K562 (cell line): ENCODE measurements at regions not wholly inside any gene's neighbourhood (a gene's known extent, or its start where the extent isn't known, plus 50 kb on each side); places are given as distances from the start of the nearest gene placed in this dataset.

Source experiments
- ATAC-seq: fragments of 200-7000 bp; cut with Tn5 transposase; 3 replicates; pipeline ENCODE4 v1.9.1; 2020; ENCODE audit warnings: moderate library complexity
- BruUV-seq: library from RNA; stranded (reverse); fragments of 400-500 nt; replicated peaks from 2 replicates; lab custom pipeline; 2021; lab: Mats Ljungman, UMichigan
- CTCF ChIA-PET: fragments of 300-600 bp; formaldehyde crosslinking; extraction: SDS; loops from one replicate; lab custom pipeline; 2021; ENCODE audit warnings: low intra/inter-chr PET ratio; lab: Yijun Ruan, JAX
- POLR2A ChIA-PET: fragments of 300-600, 350-650 bp; sonication (Branson Sonifier 250); formaldehyde crosslinking; extraction: SDS; loops from one replicate; lab custom pipeline; 2021; ENCODE audit warnings: antibody characterized with exemption, inconsistent platforms; lab: Yijun Ruan, JAX
- DNase-seq, 4 experiments: peaks; one replicate each; pipeline versions ENCODE4 v3.0.0 to v3.0.0-alpha.2; 2011 to 2018; ENCODE audit warnings: low spot score in 3 of 4, mixed read lengths in 3 of 4; ENCODE audit errors: extremely low read depth in 1 of 4
- FAIRE-seq: peaks from 2 replicates; lab custom pipeline; 2011; peaks lifted over from hg19 to GRCh38; lab: Jason Lieb, UNC
- H2AFZ ChIP-seq: 2 replicates; pipeline ENCODE4 v1.6.0; 2011; ENCODE audit warnings: low read depth, low read length, control low read depth, inconsistent platforms
- H3K27ac ChIP-seq: fragments of 200-600 bp; 3 replicates; pipeline ENCODE4 v1.8.0; 2011; ENCODE audit warnings: low read depth, mild to moderate bottlenecking, control low read depth, inconsistent platforms, low read length, moderate library complexity, mixed read lengths; ENCODE audit errors: extremely low read depth
- H3K27me3 ChIP-seq, 2 experiments: fragments of 300-600 bp in 1 of 2; 2 replicates in 1 of 2; 3 replicates in 1 of 2; pipeline versions ENCODE4 v1.6.0 to v1.8.0; 2011; ENCODE audit warnings: inconsistent platforms in 2 of 2, low read length in 2 of 2, mild to moderate bottlenecking in 1 of 2, mixed read lengths in 1 of 2, moderate library complexity in 1 of 2; ENCODE audit not compliant: control insufficient read depth in 2 of 2, insufficient read depth in 2 of 2
- H3K36me3 ChIP-seq: fragments of 300-600 bp; 3 replicates; pipeline ENCODE4 v1.8.0; 2011; ENCODE audit warnings: mild to moderate bottlenecking, low read length, inconsistent platforms; ENCODE audit not compliant: control insufficient read depth, insufficient read depth
- H3K4me1 ChIP-seq, 2 experiments: fragments of 200-600 bp in 1 of 2; replicated peaks in 1 of 2; 2 replicates in 1 of 2; 3 replicates in 1 of 2; pipeline versions ENCODE4 v1.5.1 to v1.8.0; 2011; ENCODE audit warnings: inconsistent platforms in 2 of 2, low read length in 2 of 2, mild to moderate bottlenecking in 1 of 2, mixed read lengths in 1 of 2, moderate library complexity in 1 of 2; ENCODE audit not compliant: control insufficient read depth in 2 of 2, insufficient read depth in 2 of 2
- H3K4me2 ChIP-seq: 2 replicates; pipeline ENCODE4 v1.6.1; 2011; ENCODE audit warnings: low read length, control low read depth, inconsistent platforms, mixed read lengths; ENCODE audit not compliant: insufficient read depth
- H3K4me3 ChIP-seq: fragments of 200-600 bp; sonication (generic), shearing (Covaris generic); 2 replicates; pipeline ENCODE4 v1.5.1; 2016; ENCODE audit warnings: control low read depth, inconsistent platforms
- H3K79me2 ChIP-seq: fragments of 200-600 bp; 3 replicates; pipeline ENCODE4 v1.8.0; 2011; ENCODE audit warnings: low read length, inconsistent platforms; ENCODE audit not compliant: control insufficient read depth, insufficient read depth
- H3K9ac ChIP-seq, 2 experiments: 2 replicates each; pipeline versions ENCODE4 v1.6.0 to v1.6.1; 2011; ENCODE audit warnings: low read depth in 2 of 2, low read length in 2 of 2, control low read depth in 1 of 2, inconsistent platforms in 1 of 2, mild to moderate bottlenecking in 1 of 2, mixed read lengths in 1 of 2; ENCODE audit not compliant: insufficient read depth in 1 of 2
- H3K9me1 ChIP-seq: one replicate; pipeline ENCODE4 v1.6.0; 2011; ENCODE audit warnings: inconsistent platforms, mild to moderate bottlenecking, low read length, moderate library complexity; ENCODE audit not compliant: control insufficient read depth, insufficient read depth
- H3K9me3 ChIP-seq: replicated peaks from 2 replicates; pipeline ENCODE4 v1.5.1; 2011; ENCODE audit warnings: low read depth, low read length, inconsistent platforms; ENCODE audit not compliant: control insufficient read depth, insufficient read depth
- H4K20me1 ChIP-seq: replicated peaks from 2 replicates; pipeline ENCODE4 v1.6.1; 2011; ENCODE audit warnings: low read length, inconsistent platforms, mixed read lengths; ENCODE audit not compliant: control insufficient read depth, insufficient read depth
- CEBPG ChIP-seq, 3 experiments: fragments of 200-800 bp in 1 of 3; sonication (Bioruptor generic) in 1 of 3; sonication (generic) in 1 of 3; formaldehyde crosslinking in 1 of 3; IDR thresholded peaks in 2 of 3; conservative IDR thresholded peaks in 1 of 3; 2 replicates each; pipeline versions ENCODE4 v1.6.1 to v1.8.0; 2016 to 2022; ENCODE audit warnings: missing compliant biosample characterization in 2 of 3, missing genetic modification characterization in 2 of 3, mild to moderate bottlenecking in 1 of 3, missing genetic modification reagents in 1 of 3
- ETV6 ChIP-seq, 3 experiments: fragments of 150-350 bp in 1 of 3; sonication (generic) in 1 of 3; formaldehyde crosslinking in 1 of 3; IDR thresholded peaks; 2 replicates each; pipeline versions ENCODE4 v1.6.1 to v1.8.0; 2014 to 2022; ENCODE audit warnings: borderline replicate concordance in 2 of 3, low read depth in 2 of 3, antibody characterized with exemption in 1 of 3, low read length in 1 of 3, mild to moderate bottlenecking in 1 of 3, missing genetic modification reagents in 1 of 3
- GTF2A2 ChIP-seq: IDR thresholded peaks from 2 replicates; pipeline ENCODE4 v1.6.1; 2016; ENCODE audit warnings: mild to moderate bottlenecking, missing genetic modification characterization, missing compliant biosample characterization
- MBD2 ChIP-seq: sonication (generic); IDR thresholded peaks from 2 replicates; pipeline ENCODE4 v1.6.1; 2016; ENCODE audit warnings: low read depth, borderline replicate concordance
- MCM2 ChIP-seq: fragments of 450-650 bp; IDR thresholded peaks from 2 replicates; pipeline ENCODE4 v1.6.1; 2017; ENCODE audit warnings: low read depth, mild to moderate bottlenecking
- NCOA1 ChIP-seq: fragments of 450-650 bp; IDR thresholded peaks from 2 replicates; pipeline ENCODE4 v1.6.1; 2016; ENCODE audit warnings: low read depth
- NR1H2 ChIP-seq: sonication (generic); formaldehyde crosslinking; IDR thresholded peaks from 2 replicates; pipeline ENCODE4 v1.4.0; 2020; ENCODE audit warnings: mild to moderate bottlenecking, missing genetic modification reagents
- RHOXF2B ChIP-seq: fragments of 250-450 bp; sonication (Bioruptor Pico); conservative IDR thresholded peaks from 2 replicates; pipeline ENCODE4 v1.5.1; 2021
- SMARCE1 ChIP-seq: fragments of 450-650 bp; IDR thresholded peaks from 2 replicates; pipeline ENCODE4 v1.7.1; 2016; ENCODE audit warnings: mild to moderate bottlenecking
- TAF15 ChIP-seq: fragments of 200-400 bp; formaldehyde crosslinking; IDR thresholded peaks from 2 replicates; pipeline ENCODE4 v1.6.1; 2017; ENCODE audit warnings: mild to moderate bottlenecking, low read depth, low read length, moderate library complexity
- ZFX ChIP-seq: sonication (generic); formaldehyde crosslinking; IDR thresholded peaks from 2 replicates; pipeline ENCODE4 v1.8.0; 2022; ENCODE audit warnings: mild to moderate bottlenecking, missing genetic modification reagents, moderate library complexity
- ZNF197 ChIP-seq: fragments of 200-800 bp; sonication (Bioruptor generic); IDR thresholded peaks from 2 replicates; pipeline ENCODE4 v1.6.1; 2016; ENCODE audit warnings: low read depth, missing genetic modification characterization, missing compliant biosample characterization
- ZNF3 ChIP-seq: fragments of 250-450 bp; sonication (Bioruptor Pico); IDR thresholded peaks from 2 replicates; pipeline ENCODE4 v1.5.0; 2021; ENCODE audit warnings: mild to moderate bottlenecking, moderate library complexity
- ZNF518B ChIP-seq: fragments of 250-450 bp; sonication (Bioruptor Pico); IDR thresholded peaks from 2 replicates; pipeline ENCODE4 v1.5.0; 2021; ENCODE audit warnings: mild to moderate bottlenecking, moderate library complexity
- WGBS: fragments of 100-300 bp; shearing (Covaris generic); methylation state at CpG from one replicate; pipeline ENCODE4 v1.1.6; 2016; ENCODE audit warnings: low coverage, mixed read lengths; ENCODE audit not compliant: insufficient coverage; ENCODE audit errors: missing lambda C conversion rate; 5-methylcytosine and 5-hydroxymethylcytosine counted together
- in situ Hi-C: fragments of 300-500 bp; cut with MboI; formaldehyde crosslinking; loops from 4 replicates; pipeline ENCODE4 v1.15.0; 2018; ENCODE audit warnings: inconsistent platforms, mixed read lengths
- intact Hi-C: fragments of 100-400 bp; cut with micrococcal nuclease; formaldehyde crosslinking; loops from 2 replicates; pipeline ENCODE4 v1.14.2; 2022
- TF ChIP-seq, protein P1 (sequence below): sonication (generic); formaldehyde crosslinking; IDR thresholded peaks from 2 replicates; pipeline ENCODE4 v1.9.0; 2022; ENCODE audit warnings: mild to moderate bottlenecking, missing genetic modification reagents
- TF ChIP-seq, protein P2 (sequence below), 2 experiments: fragments of 450-650 bp in 1 of 2; sonication (generic) in 1 of 2; formaldehyde crosslinking in 1 of 2; IDR thresholded peaks in 1 of 2; conservative IDR thresholded peaks in 1 of 2; 2 replicates each; pipeline versions ENCODE4 v1.6.1 to v1.8.1; 2016 to 2023; ENCODE audit warnings: mild to moderate bottlenecking in 2 of 2, moderate library complexity in 2 of 2, inconsistent platforms in 1 of 2, missing genetic modification reagents in 1 of 2

- TF ChIP-seq ZFX (CRISPR knock-in tag): no peak
- no peak for TF ChIP-seq NCOA1
- TF ChIP-seq ETV6 (IDR thresholded peaks at IDR 0.05; ENCODE audit: borderline replicate concordance in 1 of 2, low read depth in 2 of 2, low read length in 1 of 2): no peak
- TF ChIP-seq ETV6 (CRISPR knock-in tag; IDR thresholded peaks at IDR 0.05; ENCODE audit: borderline replicate concordance): no peak
- no peak for TF ChIP-seq NR1H2 (CRISPR knock-in tag)
- TF ChIP-seq RHOXF2B (CRISPR knock-in tag): no peak
- no peak for TF ChIP-seq MBD2
- TF ChIP-seq SMARCE1: no peak
Measured at GRCh38 chr2:156933645-156934225, 323.8 kb upstream of the GALNT5 start (continued).

DNA sequence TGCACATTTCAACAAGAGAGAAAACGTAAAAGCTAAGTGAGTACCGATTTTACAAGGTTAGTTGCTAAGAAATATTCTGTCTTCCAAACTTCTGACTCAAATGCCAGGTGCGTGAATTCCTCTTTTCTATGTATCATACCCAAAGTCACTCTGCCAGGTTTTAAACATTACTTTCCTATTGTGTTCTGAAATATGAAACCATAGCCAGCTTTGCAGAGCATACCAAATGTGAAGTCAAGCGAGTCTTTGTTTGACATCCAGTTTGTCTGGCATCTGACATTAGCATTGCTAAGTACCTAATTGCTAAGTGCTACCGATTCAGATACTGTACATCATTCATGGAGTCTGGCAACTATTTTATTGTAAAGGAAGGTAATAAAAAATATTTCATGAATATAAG is 321.9 kb upstream of the GALNT5 start:
- Histone ChIP-seq H3K9ac (no peak overlapping the region), H3K27me3 (no peaks in the 10 kb centered on the region), H3K4me1 (no peaks in the 10 kb centered on the region), H3K4me2 (no peak overlapping the region), H3K79me2 (no peaks in the 10 kb centered on the region), H2AFZ (no peak overlapping the region), H3K36me3 (no peaks in the 10 kb centered on the region), H3K9me1 (no peaks in the 10 kb centered on the region), H3K4me3 (no peak overlapping the region), H3K27ac (no peak overlapping the region), H3K9me3 (no peaks in the 10 kb centered on the region), H4K20me1 (no peaks in the 10 kb centered on the region)
- 8% methylated on average over 5 of the region's 5 CpGs for WGBS
- POLR2A ChIA-PET: no interaction called here
- CTCF ChIA-PET: no interaction called here
- no peak for ATAC-seq
- intact Hi-C loops: no loop called here
- no peak for FAIRE-seq
- in situ Hi-C loops: no loop called here
- no peak for DNase-seq
- BruUV-seq: no TSS peak
- TF ChIP-seq, protein P1, sequence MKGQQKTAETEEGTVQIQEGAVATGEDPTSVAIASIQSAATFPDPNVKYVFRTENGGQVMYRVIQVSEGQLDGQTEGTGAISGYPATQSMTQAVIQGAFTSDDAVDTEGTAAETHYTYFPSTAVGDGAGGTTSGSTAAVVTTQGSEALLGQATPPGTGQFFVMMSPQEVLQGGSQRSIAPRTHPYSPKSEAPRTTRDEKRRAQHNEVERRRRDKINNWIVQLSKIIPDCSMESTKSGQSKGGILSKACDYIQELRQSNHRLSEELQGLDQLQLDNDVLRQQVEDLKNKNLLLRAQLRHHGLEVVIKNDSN (CRISPR knock-in tag): no peak
- TF ChIP-seq TAF15 (no peak), CEBPG (CRISPR knock-in tag; IDR thresholded peaks at IDR 0.05) (no peak), CEBPG (tag; conservative IDR thresholded peaks at IDR 0.05 in 1 of 2, IDR thresholded peaks at IDR 0.05 in 1 of 2) (no peak), MCM2 (no peak), GTF2A2 (tag) (no peak), ZNF518B (no peak), ZNF3 (CRISPR knock-in tag) (no peak), ZNF197 (CRISPR knock-in tag) (no peak)
- TF ChIP-seq, protein P2, sequence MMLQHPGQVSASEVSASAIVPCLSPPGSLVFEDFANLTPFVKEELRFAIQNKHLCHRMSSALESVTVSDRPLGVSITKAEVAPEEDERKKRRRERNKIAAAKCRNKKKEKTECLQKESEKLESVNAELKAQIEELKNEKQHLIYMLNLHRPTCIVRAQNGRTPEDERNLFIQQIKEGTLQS (IDR thresholded peaks at IDR 0.05): no peak
- TF ChIP-seq, protein P2 (CRISPR knock-in tag; conservative IDR thresholded peaks at IDR 0.05): no peak
